HG02759 (cell line): ENCODE measurements at regions not wholly inside any gene's neighbourhood (a gene's known extent, or its start where the extent isn't known, plus 50 kb on each side); places are given as distances from the start of the nearest gene placed in this dataset.

ENCODE experiments used
- ATAC-seq: cut with Tn5 transposase; IDR thresholded peaks from one replicate; pipeline ENCODE4 v1.9.1; 2021; ENCODE audit warnings: mild to moderate bottlenecking, moderate library complexity; ENCODE audit not compliant: unreplicated experiment

DNA sequence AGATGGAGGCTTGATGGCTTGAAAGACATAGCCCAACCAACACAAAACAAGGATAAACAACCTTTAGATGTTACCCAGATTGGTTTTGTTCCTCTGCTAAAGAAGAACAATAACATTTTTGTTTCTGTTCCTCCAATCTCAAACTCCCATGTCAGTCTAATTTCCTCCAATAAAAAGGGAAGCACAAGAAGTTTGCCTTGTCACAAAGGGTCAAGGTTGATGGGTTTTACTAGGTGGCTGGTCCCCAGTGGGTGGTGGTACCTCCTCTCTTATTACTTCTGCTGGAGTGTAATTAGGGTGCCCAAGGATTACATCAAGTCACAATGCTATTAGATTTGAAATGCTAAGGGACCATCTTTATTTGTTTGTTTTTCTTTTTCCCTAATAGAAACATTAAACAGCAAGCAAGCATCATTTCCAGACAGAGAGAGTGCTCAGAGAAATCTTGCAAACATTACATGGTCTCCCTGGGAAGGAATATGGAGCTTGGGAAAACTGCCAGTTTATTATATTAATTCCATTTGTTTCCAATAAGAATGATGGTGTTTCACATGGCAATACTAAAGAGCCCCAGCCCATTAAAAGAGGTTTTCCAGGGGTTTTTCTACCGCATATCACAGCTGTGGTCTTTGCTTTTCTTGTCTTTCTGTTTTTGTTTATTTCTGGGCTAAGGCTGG, 78.3 kb upstream of the AOAH start:
- ATAC-seq, result no peak

DNA sequence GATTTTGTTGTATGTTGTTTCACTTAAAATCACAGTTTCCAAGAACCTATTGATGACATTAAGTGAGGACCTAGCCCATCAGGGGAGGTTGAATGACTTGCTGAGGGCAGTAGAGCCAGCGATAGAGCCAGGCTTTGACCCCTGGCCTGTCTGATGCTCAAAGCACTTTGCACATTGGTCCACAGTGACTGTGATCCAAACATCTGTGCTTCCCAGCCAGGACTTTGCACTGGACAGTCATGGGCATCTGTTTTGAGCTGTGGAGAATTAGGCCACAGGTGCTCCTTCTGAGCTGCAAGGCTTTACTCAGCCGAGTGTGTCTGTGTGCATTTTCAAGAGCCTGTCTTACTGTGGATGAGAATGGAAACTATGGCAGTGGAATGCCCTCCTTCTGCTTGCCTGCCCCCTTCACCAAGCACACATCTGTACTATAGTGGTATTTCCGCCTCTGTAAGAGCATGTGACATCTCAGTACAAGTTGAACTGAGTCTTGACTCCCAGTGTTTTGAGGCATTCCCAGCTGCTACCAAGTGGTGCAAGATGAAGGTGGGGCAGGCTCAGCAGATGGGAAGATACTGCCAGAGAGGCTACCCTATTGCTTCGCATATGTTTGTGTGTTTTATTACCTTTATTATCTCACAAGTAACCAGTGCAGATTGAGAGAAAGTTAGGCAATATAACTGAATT, 72.7 kb upstream of the AOAH start:
- no peak for ATAC-seq

DNA sequence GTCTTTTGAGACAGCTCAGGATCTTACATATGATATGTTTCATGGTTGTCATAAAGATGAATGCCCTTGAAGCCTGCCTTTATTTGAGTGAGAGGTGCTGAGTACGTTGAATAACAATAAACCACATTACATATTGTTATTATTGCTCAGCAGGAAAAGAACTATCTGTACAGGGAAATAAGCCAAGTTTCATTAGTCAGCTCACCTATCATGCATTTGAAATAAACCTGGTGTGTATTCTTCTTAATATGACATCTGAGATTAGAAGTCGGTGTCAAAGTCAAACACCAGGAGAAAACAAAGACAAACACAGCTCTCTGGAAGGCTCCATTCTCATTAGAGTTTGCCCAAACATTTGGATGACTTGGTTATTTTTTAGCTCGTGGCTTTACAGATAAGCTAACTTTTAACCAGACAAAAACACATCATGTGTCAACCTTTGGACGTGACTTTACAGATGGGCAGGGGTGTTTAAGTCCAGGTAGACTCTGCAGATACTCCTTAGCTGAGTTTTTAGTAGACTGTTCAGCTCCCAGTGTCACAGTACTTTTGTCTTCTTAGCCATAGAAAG, 71.2 kb upstream of the AOAH start:
- ATAC-seq, result no peak

DNA sequence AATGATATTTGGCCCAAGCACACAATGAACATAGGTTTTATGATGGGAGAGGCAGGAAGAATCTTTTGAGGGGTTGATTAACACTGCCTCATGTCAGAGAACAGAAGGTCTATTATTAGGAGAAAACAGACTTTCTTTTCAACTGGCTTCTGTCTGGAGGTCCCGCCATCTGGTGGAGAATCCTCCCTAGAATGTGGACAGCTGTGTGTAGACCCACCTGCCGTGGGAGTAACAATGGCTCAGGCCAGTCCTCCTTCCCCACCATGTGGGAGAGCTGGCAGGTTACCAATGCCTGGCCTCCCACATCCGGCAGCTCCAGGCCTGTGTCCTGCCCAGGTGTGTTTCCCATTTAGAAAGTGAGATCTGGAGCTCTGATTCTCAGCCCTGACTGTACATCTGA, 70.4 kb upstream of the AOAH start:
- no peak for ATAC-seq

DNA sequence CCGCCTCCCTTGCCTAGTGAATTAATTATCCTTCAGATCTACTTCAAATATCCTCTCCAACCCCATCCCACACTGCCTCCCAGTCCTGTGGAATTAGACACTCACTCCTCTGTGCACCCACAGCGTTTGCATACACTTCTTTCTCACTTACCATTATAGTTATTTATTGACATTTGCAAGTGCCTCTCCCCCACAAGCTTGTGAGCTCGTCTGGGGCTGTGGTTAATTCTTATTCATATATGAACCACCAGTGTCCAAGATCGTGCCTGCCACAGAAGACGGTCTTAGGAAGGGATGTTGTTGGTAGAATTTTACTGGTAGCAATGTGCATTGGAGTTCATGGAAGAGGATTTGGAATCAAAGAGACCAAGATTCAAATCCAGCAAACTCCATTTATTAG, 68.1 kb upstream of the AOAH start:
- no peak for ATAC-seq

DNA sequence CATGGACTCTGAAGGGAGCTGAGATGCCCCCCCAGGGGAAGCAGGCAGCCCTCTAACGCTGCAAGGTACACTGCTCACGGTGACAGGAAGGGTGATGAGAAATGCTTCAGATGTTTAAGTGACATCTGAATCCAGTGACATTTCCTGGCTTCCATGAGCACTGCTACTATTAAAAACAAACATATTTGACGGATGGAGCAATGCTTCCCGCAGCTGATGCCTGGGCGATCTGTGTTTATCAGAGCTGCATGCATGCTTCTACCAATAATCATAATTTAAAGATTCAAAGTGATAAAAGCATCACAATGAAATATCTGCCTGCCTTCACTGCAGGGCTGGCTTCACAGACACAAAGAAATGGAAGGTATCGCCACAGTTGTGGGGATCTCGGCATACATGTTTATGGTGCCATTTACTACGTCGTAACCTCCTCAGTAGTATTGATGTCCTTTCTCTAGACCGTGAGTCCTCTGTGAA, 66.1 kb upstream of the AOAH start:
- ATAC-seq, result no peak

DNA sequence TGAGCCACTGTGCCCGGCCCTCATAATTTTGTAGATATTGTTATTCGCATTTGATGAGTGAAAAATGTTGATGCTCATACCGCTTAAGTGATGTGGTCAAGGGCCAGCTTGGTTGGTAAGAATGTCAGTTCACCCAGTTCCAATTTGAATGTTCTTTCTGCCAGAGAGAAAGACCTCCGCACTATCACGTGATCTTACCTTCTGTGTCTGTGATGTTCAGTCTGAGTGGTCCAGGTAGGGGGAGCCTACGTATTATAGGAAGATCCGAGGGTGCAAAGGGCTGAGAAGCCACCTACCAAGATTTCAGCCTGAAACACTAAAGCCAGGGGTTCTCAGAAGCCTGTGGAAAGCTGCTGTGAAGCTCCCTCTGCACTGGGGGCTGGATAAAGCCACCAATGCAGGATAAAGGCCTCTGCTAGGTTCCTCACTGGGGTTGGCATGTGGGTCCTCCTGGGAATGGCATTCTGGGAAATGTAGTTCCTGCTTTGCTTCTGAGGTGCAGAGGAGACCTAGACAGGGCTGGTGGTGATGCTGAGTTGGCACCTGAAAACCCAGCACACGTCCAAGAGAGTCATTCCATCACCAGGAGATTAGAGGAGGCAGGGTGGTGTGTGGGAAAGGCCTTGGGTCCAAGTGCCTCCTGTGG, 64.7 kb upstream of the AOAH start:
- ATAC-seq, result no peak

DNA sequence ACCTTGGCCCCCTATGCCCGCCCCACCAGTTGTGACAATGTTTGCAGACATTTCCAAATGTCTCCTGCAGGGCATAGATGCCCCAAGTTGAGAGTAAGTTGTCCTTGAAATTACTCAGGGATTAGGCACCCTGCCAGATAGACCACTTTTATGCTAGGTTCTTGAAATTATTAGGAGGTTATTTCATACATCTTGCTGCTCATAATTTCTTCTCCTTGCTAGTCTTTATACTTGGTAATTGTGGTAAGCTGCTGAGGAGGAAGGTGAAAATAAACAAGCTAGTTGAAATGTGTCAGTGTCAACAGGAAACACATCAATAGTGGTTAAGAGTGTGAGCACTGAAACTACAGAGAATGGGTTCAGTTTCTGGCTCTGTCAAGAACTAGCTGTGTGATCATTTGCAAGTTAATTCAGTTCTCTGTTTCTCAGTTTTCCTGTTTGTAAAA, 63.7 kb upstream of the AOAH start:
- no peak for ATAC-seq

DNA sequence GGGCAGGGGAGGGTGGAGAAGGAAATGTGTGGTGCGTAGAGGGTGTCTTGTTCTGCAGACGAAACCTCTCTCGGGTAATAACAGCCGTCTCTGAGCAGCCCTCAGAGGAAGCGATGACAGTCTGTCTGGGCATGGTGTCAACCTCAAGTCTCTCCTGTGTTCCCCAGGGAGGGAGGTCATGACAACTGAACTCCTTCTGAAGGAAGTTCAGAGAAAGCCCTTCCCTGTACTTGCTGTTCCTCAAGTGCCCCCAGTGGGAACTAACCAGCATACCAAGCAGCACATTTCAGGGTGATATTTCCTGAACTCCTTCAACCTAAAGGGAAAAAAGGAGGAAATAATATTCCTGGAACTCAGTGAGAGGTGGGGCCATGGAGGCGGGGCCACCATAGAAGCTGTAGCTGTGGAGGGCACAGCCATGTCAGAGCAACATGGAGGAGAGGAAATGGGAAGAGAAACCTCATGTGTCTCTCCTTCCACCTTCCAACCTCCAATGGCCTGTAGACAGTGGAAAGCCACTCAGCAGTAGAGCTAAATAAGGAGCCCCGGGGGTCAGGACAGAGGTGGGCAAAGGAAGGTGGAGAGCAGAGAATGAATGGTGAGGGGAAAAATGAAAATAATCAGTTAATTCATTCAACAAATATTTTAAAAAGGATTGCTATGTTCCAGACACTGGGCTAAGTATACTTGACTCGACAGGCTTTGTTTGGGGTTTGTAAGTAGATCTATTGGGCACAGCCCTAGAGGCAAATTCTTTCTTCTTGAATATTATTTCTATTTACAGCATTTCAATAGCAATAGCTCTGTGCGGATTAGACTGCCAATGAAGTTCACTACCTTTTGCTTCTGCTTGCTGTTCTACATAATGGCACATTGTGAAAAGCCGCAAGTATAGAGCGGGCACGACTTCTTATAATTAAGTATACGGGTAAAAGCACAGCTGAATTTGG, 61.0 kb upstream of the AOAH start:
- peak; percentile 99 for ATAC-seq

DNA sequence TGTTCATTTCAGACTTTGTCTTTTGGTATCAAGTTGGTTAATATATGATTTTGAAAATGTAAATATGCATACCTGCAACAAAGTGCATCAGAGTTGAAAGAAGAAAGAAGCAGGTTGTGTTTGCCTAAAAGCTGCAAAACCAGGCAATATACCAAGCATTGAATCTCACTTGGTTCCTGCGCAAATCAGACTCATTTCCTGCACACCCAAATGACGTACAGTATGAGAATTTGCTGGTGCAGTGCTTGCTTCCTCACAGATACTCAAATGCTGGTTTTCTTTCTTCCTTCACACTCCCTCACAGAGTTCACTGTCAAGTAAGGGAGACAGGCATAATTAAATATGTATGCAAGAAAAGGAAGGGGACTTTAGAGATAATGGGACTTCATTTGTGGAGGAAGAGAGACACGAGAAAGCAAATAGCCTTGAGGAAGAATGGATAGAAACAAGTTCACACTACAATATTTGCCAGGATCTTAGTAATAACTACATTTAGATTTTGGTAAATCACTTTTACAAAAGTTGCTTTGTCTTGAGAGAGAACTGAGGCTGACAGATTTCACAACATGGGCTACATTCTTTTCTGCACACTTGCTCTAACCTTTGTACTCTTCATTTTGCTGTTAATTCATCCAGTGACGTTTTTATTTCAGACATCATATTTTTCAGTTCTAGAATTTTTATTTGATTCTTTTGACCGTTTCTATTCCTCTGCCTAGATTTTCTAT, 56.9 kb upstream of the AOAH start:
- ATAC-seq, result no peak

DNA sequence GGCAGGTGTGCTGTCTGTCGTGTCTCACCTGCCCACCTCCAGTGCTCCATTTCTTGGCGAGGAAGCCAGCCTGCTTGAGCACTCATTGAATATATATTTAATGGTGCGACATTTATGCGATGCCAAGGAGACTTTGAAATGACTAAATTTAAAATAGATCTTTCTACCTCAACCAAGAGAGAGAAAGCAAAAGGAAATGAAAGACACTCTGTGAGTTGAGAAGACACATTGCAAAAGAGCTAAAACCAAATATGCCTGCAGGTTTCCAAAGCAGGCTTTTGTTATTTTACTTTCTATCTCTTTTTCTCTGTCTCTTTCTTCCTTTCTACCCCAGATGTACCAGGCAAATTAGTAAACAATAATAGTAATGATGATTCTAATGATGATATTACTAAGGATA, 53.6 kb upstream of the AOAH start:
- no peak for ATAC-seq

DNA sequence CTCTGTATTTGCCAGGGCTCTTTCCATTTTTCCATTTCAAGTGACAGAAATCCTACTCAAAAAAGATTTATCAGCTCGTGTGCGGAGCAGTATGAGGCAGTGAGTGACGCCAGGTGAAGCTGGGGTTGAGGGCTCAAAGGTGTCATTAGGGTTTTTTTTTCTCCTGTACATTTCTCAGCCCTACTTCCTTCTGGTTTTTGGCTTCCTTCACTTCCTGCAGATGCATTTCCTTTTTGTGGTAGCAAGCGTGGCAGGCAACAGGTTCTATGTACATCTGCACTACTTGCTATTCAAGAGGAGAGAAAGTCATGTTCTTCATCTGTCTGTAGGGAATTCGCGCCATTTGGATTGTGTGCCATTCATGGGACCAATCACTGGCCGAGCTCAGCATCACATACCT, 52.8 kb upstream of the AOAH start:
- no peak for ATAC-seq

DNA sequence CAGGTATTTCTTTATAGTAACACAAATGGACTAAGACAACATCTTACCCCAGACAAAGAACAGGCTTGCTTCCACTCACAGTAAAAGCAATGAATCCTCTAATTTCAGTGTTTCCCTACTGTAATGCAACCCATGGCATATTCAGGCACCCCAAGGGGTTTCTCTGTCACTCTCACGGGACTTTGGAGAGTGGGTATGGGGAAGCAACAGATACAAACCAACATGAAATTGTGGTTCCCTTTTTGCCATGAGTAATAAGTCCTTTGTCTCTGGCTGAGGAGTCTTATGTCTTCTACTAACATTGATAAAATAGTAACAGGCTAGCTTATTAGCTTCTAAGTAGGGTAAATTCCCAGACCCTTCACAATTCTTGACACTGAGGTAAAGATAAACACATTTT, 51.4 kb upstream of the AOAH start:
- ATAC-seq, result no peak

DNA sequence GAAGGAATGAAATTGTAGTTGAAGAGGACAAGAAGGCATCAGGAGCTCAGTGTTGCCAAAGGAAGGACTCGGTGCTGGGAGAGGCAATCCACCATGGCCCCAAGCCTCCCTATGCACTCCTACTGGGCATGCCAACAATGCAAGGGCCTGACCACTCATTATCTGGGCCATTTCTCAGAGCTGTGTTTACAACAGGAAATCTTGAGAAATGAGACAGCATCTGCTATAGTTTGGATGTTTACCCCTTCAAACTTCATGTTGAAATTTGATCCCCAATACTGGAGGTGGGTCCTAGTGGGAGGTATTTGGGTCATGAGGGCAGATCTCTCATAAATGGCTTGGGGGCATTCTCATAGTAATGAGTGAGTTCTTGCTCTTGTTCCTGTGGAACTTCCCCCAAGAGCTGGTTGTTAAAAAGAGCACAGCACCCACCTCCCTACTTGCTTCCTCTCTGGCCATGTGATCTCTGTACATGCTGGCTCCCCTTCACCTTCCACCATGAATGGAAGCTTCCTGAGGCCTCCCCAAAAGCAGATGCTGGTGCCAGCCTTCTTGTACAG, 50.8 kb upstream of the AOAH start:
- ATAC-seq, result no peak
